ENCODE measurements at regions not wholly inside any gene's neighbourhood (a gene's known extent, or its start where the extent isn't known, plus 50 kb on each side); places are given as distances from the start of the nearest gene placed in this dataset.

GRCh38 chr11:19392847-19393518, 152.2 kb upstream of the E2F8 start:
- no peaks in the 10 kb centered on the region for H3K9me3 ChIP-seq (ENCODE audit: low read depth)
- TF ChIP-seq EZH2 (IDR thresholded peaks at IDR 0.05; ENCODE audit: borderline replicate concordance) (no peak), EZH2phosphoT487 (IDR thresholded peaks at IDR 0.05; ENCODE audit: low read depth, severe bottlenecking, unreplicated experiment) (no peak), CTCF (IDR thresholded peaks at IDR 0.05; ENCODE audit: poor library complexity) (no peak)

GRCh38 chr11:19392321-19392720, 151.6 kb upstream of the E2F8 start:
- H3K4me3 ChIP-seq, result no peak overlapping the region
- H2AFZ ChIP-seq, result no peak overlapping the region
- H3K79me2 ChIP-seq, result no peaks in the 10 kb centered on the region
- H3K36me3 ChIP-seq (replicated peaks; ENCODE audit: insufficient read depth, low read depth), result no peaks in the 10 kb centered on the region
- DNase-seq (ENCODE audit: low spot score), result no peak
- H3K27ac ChIP-seq, result no peak overlapping the region
- H3K4me1 ChIP-seq (ENCODE audit: insufficient read depth), result peaks cover 11% of the 10 kb centered on the region
- no peaks in the 10 kb centered on the region for H3K9me2 ChIP-seq (replicated peaks; ENCODE audit: insufficient read depth)
- TF ChIP-seq EZH2 (IDR thresholded peaks at IDR 0.05; ENCODE audit: borderline replicate concordance) (no peak), EZH2phosphoT487 (IDR thresholded peaks at IDR 0.05; ENCODE audit: low read depth, severe bottlenecking, unreplicated experiment) (no peak), CTCF (IDR thresholded peaks at IDR 0.05; ENCODE audit: poor library complexity) (no peak)
- no peaks in the 10 kb centered on the region for H3K9me3 ChIP-seq (ENCODE audit: low read depth)
- H4K20me1 ChIP-seq (ENCODE audit: insufficient read depth, poor library complexity, severe bottlenecking), result no peaks in the 10 kb centered on the region
- 86% methylated on average over 3 of the region's 3 CpGs for WGBS (ENCODE audit: low lambda C conversion rate, missing lambda C conversion rate)
- no peaks in the 10 kb centered on the region for H3K27me3 ChIP-seq
- H3K4me2 ChIP-seq, result no peak overlapping the region

More at GRCh38 chr11:19392847-19393518, 152.2 kb upstream of the E2F8 start:
- Histone ChIP-seq H2AFZ (no peak overlapping the region), H3K27me3 (no peaks in the 10 kb centered on the region), H3K4me3 (no peak overlapping the region), H3K27ac (no peak overlapping the region), H3K4me1 (ENCODE audit: insufficient read depth) (peaks cover 11% of the 10 kb centered on the region), H4K20me1 (ENCODE audit: insufficient read depth, poor library complexity, severe bottlenecking) (no peaks in the 10 kb centered on the region), H3K36me3 (replicated peaks; ENCODE audit: insufficient read depth, low read depth) (no peaks in the 10 kb centered on the region), H3K9me2 (replicated peaks; ENCODE audit: insufficient read depth) (no peaks in the 10 kb centered on the region), H3K4me2 (no peak overlapping the region), H3K79me2 (no peaks in the 10 kb centered on the region)
- DNase-seq (ENCODE audit: low spot score), result no peak
- 85% methylated on average over 3 of the region's 3 CpGs for WGBS (ENCODE audit: low lambda C conversion rate, missing lambda C conversion rate)

GRCh38 chr11:19391652-19392051, 150.9 kb upstream of the E2F8 start:
- Histone ChIP-seq H3K9me2 (replicated peaks; ENCODE audit: insufficient read depth) (no peaks in the 10 kb centered on the region), H4K20me1 (ENCODE audit: insufficient read depth, poor library complexity, severe bottlenecking) (no peaks in the 10 kb centered on the region), H2AFZ (no peak overlapping the region), H3K4me1 (ENCODE audit: insufficient read depth) (peaks cover 11% of the 10 kb centered on the region), H3K27ac (no peak overlapping the region), H3K27me3 (no peaks in the 10 kb centered on the region), H3K36me3 (replicated peaks; ENCODE audit: insufficient read depth, low read depth) (no peaks in the 10 kb centered on the region), H3K9me3 (ENCODE audit: low read depth) (no peaks in the 10 kb centered on the region), H3K4me3 (no peak overlapping the region), H3K79me2 (no peaks in the 10 kb centered on the region), H3K4me2 (no peak overlapping the region)
- TF ChIP-seq CTCF (IDR thresholded peaks at IDR 0.05; ENCODE audit: poor library complexity) (no peak), EZH2 (IDR thresholded peaks at IDR 0.05; ENCODE audit: borderline replicate concordance) (no peak), EZH2phosphoT487 (IDR thresholded peaks at IDR 0.05; ENCODE audit: low read depth, severe bottlenecking, unreplicated experiment) (no peak)
- 82% methylated on average over 2 of the region's 2 CpGs for WGBS (ENCODE audit: low lambda C conversion rate, missing lambda C conversion rate)
- DNase-seq (ENCODE audit: low spot score), result no peak
